ENCODE measurements at regions not wholly inside any gene's neighbourhood (a gene's known extent, or its start where the extent isn't known, plus 50 kb on each side); places are given as distances from the start of the nearest gene placed in this dataset.

DNA sequence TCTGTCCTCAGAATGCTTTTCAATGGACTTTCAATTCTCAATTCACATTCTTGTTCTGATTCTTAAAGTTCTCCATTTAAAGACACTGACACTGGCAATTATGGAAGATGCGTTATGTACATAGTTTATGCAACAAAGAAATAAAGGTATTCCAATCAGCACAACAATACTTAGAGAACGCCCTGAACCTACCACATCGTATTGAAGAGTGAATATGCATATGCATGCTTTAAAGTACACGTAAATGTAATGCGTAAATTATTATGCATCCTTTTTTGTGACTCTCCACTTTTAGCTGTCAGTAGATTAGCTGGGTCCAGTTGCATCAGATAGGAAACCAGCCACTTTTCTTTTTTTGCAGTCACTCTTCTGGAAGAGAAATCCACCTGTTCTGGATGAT lies 83.5 kb downstream of the RBM43 start:
- TF ChIP-seq, protein P1, sequence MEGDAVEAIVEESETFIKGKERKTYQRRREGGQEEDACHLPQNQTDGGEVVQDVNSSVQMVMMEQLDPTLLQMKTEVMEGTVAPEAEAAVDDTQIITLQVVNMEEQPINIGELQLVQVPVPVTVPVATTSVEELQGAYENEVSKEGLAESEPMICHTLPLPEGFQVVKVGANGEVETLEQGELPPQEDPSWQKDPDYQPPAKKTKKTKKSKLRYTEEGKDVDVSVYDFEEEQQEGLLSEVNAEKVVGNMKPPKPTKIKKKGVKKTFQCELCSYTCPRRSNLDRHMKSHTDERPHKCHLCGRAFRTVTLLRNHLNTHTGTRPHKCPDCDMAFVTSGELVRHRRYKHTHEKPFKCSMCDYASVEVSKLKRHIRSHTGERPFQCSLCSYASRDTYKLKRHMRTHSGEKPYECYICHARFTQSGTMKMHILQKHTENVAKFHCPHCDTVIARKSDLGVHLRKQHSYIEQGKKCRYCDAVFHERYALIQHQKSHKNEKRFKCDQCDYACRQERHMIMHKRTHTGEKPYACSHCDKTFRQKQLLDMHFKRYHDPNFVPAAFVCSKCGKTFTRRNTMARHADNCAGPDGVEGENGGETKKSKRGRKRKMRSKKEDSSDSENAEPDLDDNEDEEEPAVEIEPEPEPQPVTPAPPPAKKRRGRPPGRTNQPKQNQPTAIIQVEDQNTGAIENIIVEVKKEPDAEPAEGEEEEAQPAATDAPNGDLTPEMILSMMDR (IDR thresholded peaks at IDR 0.05) = no peak
- H3K9me3 Mint-ChIP-seq = no peaks in the 10 kb centered on the region
- CTCF ChIA-PET = interaction anchor here (0.6 kb wide), 1 partner anchor 65 kb away, joined by 3 read pairs; no protein-coding TSS in a partner anchor
- POLR2A ChIA-PET = no interaction called here
- intact Hi-C loops (cut with micrococcal nuclease) = no loop called here
- DNase-seq (no peak), ATAC-seq (no peak)
- no peaks in the 10 kb centered on the region for H3K36me3 Mint-ChIP-seq (ENCODE audit: low read depth)
- H3K27me3 Mint-ChIP-seq = peaks cover 11% of the 10 kb centered on the region
- H3K4me3 Mint-ChIP-seq = no peak overlapping the region
- H3K27ac Mint-ChIP-seq = no peak overlapping the region
- no peaks in the 10 kb centered on the region for H3K4me1 Mint-ChIP-seq (ENCODE audit: low read depth)

- Mint-ChIP-seq H3K27me3 (peaks cover 13% of the 10 kb centered on the region), H3K27ac (no peak overlapping the region), H3K4me1 (ENCODE audit: low read depth) (no peaks in the 10 kb centered on the region), H3K36me3 (ENCODE audit: low read depth) (no peaks in the 10 kb centered on the region), H3K4me3 (no peak overlapping the region), H3K9me3 (no peaks in the 10 kb centered on the region)
- no peak for DNase-seq
- intact Hi-C loops (cut with micrococcal nuclease) = no loop called here
- ChIA-PET CTCF (interaction anchor here (0.6 to 1.4 kb wide), 3 partner anchors 20 to 66 kb away, joined by 3 to 4 read pairs (median 3); no protein-coding TSS in a partner anchor), POLR2A (no interaction called here)
- ATAC-seq = no peak
- TF ChIP-seq, protein P1 (IDR thresholded peaks at IDR 0.05) = no peak
Observed at GRCh38 chr2:151177756-151178155, 83.9 kb downstream of the RBM43 start.

DNA sequence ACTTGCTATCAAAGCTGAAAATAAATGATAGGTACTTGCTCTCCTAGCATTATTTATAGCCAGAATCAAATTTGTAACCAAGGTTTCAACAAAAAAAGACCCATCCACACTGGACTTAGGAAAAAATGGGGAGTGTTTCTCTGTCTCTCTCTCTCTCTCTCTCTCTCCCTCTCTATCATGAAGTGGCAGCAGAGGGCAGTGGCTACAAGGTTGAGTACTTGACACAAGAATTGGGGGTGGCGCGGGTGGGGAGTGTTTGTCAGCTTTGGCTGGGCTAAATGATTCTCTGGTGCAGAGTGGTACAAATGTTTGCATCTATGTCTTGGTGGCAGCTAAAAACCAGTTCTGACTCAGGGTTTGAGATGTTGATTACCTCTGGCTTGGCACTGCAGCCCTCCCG lies 85.0 kb downstream of the RBM43 start:
- DNase-seq (no peak), ATAC-seq (no peak)
- TF ChIP-seq, protein P1 (IDR thresholded peaks at IDR 0.05) = no peak
- intact Hi-C loops (cut with micrococcal nuclease) = no loop called here
- Mint-ChIP-seq H3K36me3 (ENCODE audit: low read depth) (no peaks in the 10 kb centered on the region), H3K27me3 (peaks cover 14% of the 10 kb centered on the region), H3K4me1 (ENCODE audit: low read depth) (no peaks in the 10 kb centered on the region), H3K27ac (no peak overlapping the region), H3K9me3 (no peaks in the 10 kb centered on the region), H3K4me3 (no peak overlapping the region)
- ChIA-PET POLR2A (no interaction called here), CTCF (interaction anchor here (1.4 kb wide), 1 partner anchor 21 kb away, joined by 3 read pairs; no protein-coding TSS in a partner anchor)

DNA sequence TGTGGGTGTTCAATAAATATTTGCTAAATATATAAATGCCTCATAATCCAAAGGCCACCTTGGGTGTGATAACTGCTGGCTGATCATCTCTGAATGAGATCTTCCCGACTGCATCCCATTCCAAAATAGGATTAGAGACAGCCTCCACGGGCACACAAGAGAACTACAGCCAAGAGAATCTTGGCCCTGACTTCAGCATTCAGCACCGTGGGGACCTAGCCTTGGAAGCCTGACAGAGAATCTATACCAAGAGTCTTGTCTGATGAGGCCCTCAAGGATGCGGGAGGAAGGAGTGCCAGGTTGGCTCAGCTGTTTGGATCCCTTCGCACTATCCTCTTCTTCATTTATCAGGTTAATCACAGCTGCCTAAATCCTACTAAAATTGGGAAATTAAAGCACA lies 85.8 kb downstream of the RBM43 start:
- DNase-seq = no peak
- no peak overlapping the region for H3K27ac Mint-ChIP-seq
- intact Hi-C loops (cut with micrococcal nuclease) = no loop called here
- no peak overlapping the region for H3K4me3 Mint-ChIP-seq
- CTCF ChIA-PET = interaction anchor here (0.7 kb wide), 1 partner anchor 15 kb away, joined by 3 read pairs; no protein-coding TSS in a partner anchor
- no peaks in the 10 kb centered on the region for H3K9me3 Mint-ChIP-seq
- TF ChIP-seq, protein P1 (IDR thresholded peaks at IDR 0.05) = no peak
- peaks cover 14% of the 10 kb centered on the region for H3K27me3 Mint-ChIP-seq
- no peak for ATAC-seq
- POLR2A ChIA-PET = no interaction called here
- H3K4me1 Mint-ChIP-seq (ENCODE audit: low read depth) = no peaks in the 10 kb centered on the region
- no peaks in the 10 kb centered on the region for H3K36me3 Mint-ChIP-seq (ENCODE audit: low read depth)

DNA sequence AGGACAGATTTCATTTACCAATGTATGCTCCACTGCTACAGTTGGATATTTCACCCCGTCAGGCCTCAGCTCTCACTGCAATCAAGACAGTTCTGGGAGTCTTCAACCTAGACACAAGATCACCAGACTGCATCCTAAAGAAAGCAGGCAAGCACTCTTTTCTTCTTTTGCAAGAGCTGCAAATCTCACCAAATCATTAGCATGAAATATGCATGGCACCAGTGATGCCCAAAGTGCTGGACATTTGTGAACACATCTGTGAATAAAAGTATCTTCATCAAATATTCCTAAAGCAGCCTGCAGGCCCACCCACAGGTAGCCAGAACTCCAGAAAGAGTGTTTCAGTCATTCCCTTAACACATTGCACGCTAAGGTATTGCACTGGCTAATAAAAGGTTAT lies 87.5 kb downstream of the RBM43 start:
- CTCF ChIA-PET = interaction anchor here (1.1 kb wide), 1 partner anchor 65 kb away, joined by 6 read pairs; no protein-coding TSS in a partner anchor
- DNase-seq (no peak), ATAC-seq (no peak)
- Mint-ChIP-seq H3K36me3 (ENCODE audit: low read depth) (no peaks in the 10 kb centered on the region), H3K27me3 (peaks cover 11% of the 10 kb centered on the region), H3K27ac (no peak overlapping the region), H3K4me3 (no peak overlapping the region), H3K4me1 (ENCODE audit: low read depth) (no peaks in the 10 kb centered on the region), H3K9me3 (no peaks in the 10 kb centered on the region)
- intact Hi-C loops (cut with micrococcal nuclease) = no loop called here
- TF ChIP-seq, protein P1 (IDR thresholded peaks at IDR 0.05) = no peak
- POLR2A ChIA-PET = no interaction called here
